Bronchial epithelial cell (primary cell): ENCODE measurements at regions not wholly inside any gene's neighbourhood (a gene's known extent, or its start where the extent isn't known, plus 50 kb on each side); places are given as distances from the start of the nearest gene placed in this dataset.
A peak's percentile ranks its signal among the peaks of the same experiment; 100 is the strongest.
"Not testable (repeated sequence)": the region's sequence is repeated elsewhere in the genome, so short reads cannot be mapped to it uniquely, and the experiment has no call there.

Source experiments
- DNase-seq: peaks from one replicate; pipeline ENCODE4 v3.0.0-alpha.2; 2010; ENCODE audit warnings: low read depth
- FAIRE-seq: peaks from 2 replicates; lab custom pipeline; 2011; peaks lifted over from hg19 to GRCh38; lab: Jason Lieb, UNC
- H3K27me3 ChIP-seq: 2 replicates; pipeline ENCODE4 v1.5.1; 2011; ENCODE audit warnings: low read length; ENCODE audit not compliant: control insufficient read depth, insufficient read depth
- H3K36me3 ChIP-seq: 2 replicates; pipeline ENCODE4 v1.5.1; 2011; ENCODE audit warnings: low read length; ENCODE audit not compliant: control insufficient read depth, insufficient read depth
- H3K4me3 ChIP-seq: 2 replicates; pipeline ENCODE4 v1.5.1; 2011; ENCODE audit warnings: mild to moderate bottlenecking, low read depth, low read length, control low read depth
- CTCF ChIP-seq: IDR thresholded peaks from 2 replicates; pipeline ENCODE4 v1.5.1; 2011; ENCODE audit warnings: mild to moderate bottlenecking, moderate library complexity, low read length, control low read depth, inconsistent platforms; ENCODE audit not compliant: insufficient read depth, severe bottlenecking

GRCh38 chr4:101699441-101700124 is 90.9 kb upstream of the BANK1 start:
- no peak for DNase-seq
- FAIRE-seq: no peak
- Histone ChIP-seq H3K4me3 (no peak overlapping the region), H3K36me3 (no peaks in the 10 kb centered on the region), H3K27me3 (no peaks in the 10 kb centered on the region)
- TF ChIP-seq CTCF: no peak

GRCh38 chr4:101697266-101697665 is 93.3 kb upstream of the BANK1 start:
- FAIRE-seq (no peak), DNase-seq (no peak)
- Histone ChIP-seq H3K36me3 (no peaks in the 10 kb centered on the region), H3K27me3 (no peaks in the 10 kb centered on the region), H3K4me3 (no peak overlapping the region)
- no peak for TF ChIP-seq CTCF

GRCh38 chr4:101696276-101697010 is 94.1 kb upstream of the BANK1 start:
- no peak for FAIRE-seq
- no peak for DNase-seq
- H3K27me3 ChIP-seq: no peaks in the 10 kb centered on the region
- H3K36me3 ChIP-seq: no peaks in the 10 kb centered on the region
- TF ChIP-seq CTCF: no peak
- no peak overlapping the region for H3K4me3 ChIP-seq

GRCh38 chr4:101695176-101695575 is 95.4 kb upstream of the BANK1 start:
- no peak for FAIRE-seq
- H3K4me3 ChIP-seq: no peak overlapping the region
- no peak for TF ChIP-seq CTCF

GRCh38 chr4:101694403-101694802 is 96.1 kb upstream of the BANK1 start:
- not testable (repeated sequence) for FAIRE-seq

More at GRCh38 chr4:101695176-101695575, 95.4 kb upstream of the BANK1 start:
- no peaks in the 10 kb centered on the region for H3K27me3 ChIP-seq
- peak; percentile 56 for DNase-seq
- H3K36me3 ChIP-seq: no peaks in the 10 kb centered on the region

GRCh38 chr4:101693842-101694398 is 96.6 kb upstream of the BANK1 start:
- FAIRE-seq: no peak

More at GRCh38 chr4:101694403-101694802, 96.1 kb upstream of the BANK1 start:
- H3K36me3 ChIP-seq, H3K27me3 ChIP-seq, H3K4me3 ChIP-seq, DNase-seq: not testable (repeated sequence)

More at GRCh38 chr4:101693842-101694398, 96.6 kb upstream of the BANK1 start:
- DNase-seq: peak; percentile 95
- Histone ChIP-seq H3K27me3 (no peaks in the 10 kb centered on the region), H3K4me3 (no peak overlapping the region), H3K36me3 (no peaks in the 10 kb centered on the region)
- no peak for TF ChIP-seq CTCF
